CD4-positive, alpha-beta memory T cell (primary cell): ENCODE measurements at regions not wholly inside any gene's neighbourhood (a gene's known extent, or its start where the extent isn't known, plus 50 kb on each side); places are given as distances from the start of the nearest gene placed in this dataset.

Source experiments
- CTCF ChIA-PET: fragments of 350-600 bp; sonication (Branson Sonifier 250); formaldehyde crosslinking; loops from one replicate; lab custom pipeline; 2021; ENCODE audit warnings: inconsistent platforms; ENCODE audit not compliant: partially characterized antibody; lab: Charles Lee
- POLR2A ChIA-PET: fragments of 350-600 bp; sonication (Branson Sonifier 250); formaldehyde crosslinking; loops from one replicate; lab custom pipeline; 2021; ENCODE audit not compliant: partially characterized antibody; lab: Charles Lee
- DNase-seq, 5 donors: peaks; one replicate each; pipeline versions ENCODE4 v3.0.0 to v3.0.0-alpha.2; 2020 to 2022; ENCODE audit warnings: mixed read lengths in 1 of 5
- H3K27ac ChIP-seq: one replicate; pipeline ENCODE4 v1.7.0; 2013; ENCODE audit warnings: low read depth, low read length
- H3K27me3 ChIP-seq: 2 replicates; pipeline ENCODE4 v1.7.0; 2013; ENCODE audit warnings: mild to moderate bottlenecking, low read length, moderate library complexity; ENCODE audit not compliant: insufficient read depth
- H3K36me3 ChIP-seq: 2 replicates; pipeline ENCODE4 v1.7.0; 2013; ENCODE audit warnings: mild to moderate bottlenecking, low read length, moderate library complexity; ENCODE audit not compliant: insufficient read depth
- H3K4me1 ChIP-seq: 2 replicates; pipeline ENCODE4 v1.7.0; 2013; ENCODE audit warnings: mild to moderate bottlenecking, low read length, moderate library complexity; ENCODE audit not compliant: insufficient read depth
- H3K4me3 ChIP-seq, 2 donors: one replicate each; pipeline ENCODE4 v1.7.0; 2013; ENCODE audit warnings: low read length in 2 of 2, mild to moderate bottlenecking in 1 of 2
- H3K9me3 ChIP-seq, 2 donors: one replicate each; pipeline ENCODE4 v1.7.0; 2013; ENCODE audit warnings: low read length in 2 of 2, control low read depth in 1 of 2; ENCODE audit not compliant: control insufficient read depth in 1 of 2
- H3K27ac Mint-ChIP-seq, 7 donors: one replicate each; pipeline ENCODE4 v1.8.0; 2020 to 2021; ENCODE audit warnings: mixed read lengths in 7 of 7, mild to moderate bottlenecking in 6 of 7, inconsistent platforms in 3 of 7, moderate library complexity in 3 of 7
- H3K27me3 Mint-ChIP-seq, 2 donors: one replicate each; pipeline ENCODE4 v1.8.0; 2020 to 2021; ENCODE audit warnings: mixed read lengths in 2 of 2
- H3K36me3 Mint-ChIP-seq, 2 donors: one replicate each; pipeline ENCODE4 v1.8.0; 2020 to 2021; ENCODE audit warnings: mixed read lengths in 2 of 2, inconsistent platforms in 1 of 2, mild to moderate bottlenecking in 1 of 2
- H3K4me1 Mint-ChIP-seq, 4 donors: one replicate each; pipeline ENCODE4 v1.8.0; 2020 to 2021; ENCODE audit warnings: mixed read lengths in 4 of 4, mild to moderate bottlenecking in 1 of 4
- H3K4me3 Mint-ChIP-seq, 8 donors: one replicate each; pipeline ENCODE4 v1.8.0; 2020 to 2021; ENCODE audit warnings: mixed read lengths in 8 of 8, mild to moderate bottlenecking in 7 of 8, moderate library complexity in 6 of 8, inconsistent platforms in 3 of 8
- H3K9me3 Mint-ChIP-seq, 8 donors: one replicate each; pipeline ENCODE4 v1.8.0; 2020 to 2021; ENCODE audit warnings: mixed read lengths in 8 of 8, mild to moderate bottlenecking in 5 of 8, inconsistent platforms in 3 of 8, moderate library complexity in 1 of 8
- intact Hi-C: fragments of 100-400 bp; cut with micrococcal nuclease; formaldehyde crosslinking; loops from one replicate; pipeline ENCODE4 v1.15.1; 2023

DNA sequence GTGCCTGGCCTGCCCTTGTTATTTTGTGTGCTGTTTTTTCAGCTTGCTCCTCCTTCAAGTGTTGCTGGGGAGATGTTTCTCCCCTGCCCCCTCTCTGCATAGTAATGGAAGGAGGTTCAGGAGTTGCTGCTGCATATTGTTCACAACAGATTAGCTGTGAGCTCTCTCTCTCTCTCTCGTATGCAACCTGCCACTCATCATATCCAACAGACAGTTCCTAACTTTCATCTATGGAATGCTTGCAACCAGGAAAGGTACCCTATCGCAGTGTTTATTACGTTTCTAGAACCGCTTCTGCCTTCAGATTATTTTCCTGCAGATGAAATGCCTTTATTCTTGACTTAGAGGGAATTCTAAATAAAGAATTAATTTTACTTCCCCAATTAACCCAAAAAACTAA lies 372.9 kb downstream of the RMST start:
- DNase-seq = no peak
- Mint-ChIP-seq H3K27me3 (no peaks in the 10 kb centered on the region), H3K27ac (peak overlapping the region in 1 of 7 donors; percentile 47), H3K4me1 (no peaks in the 10 kb centered on the region), H3K36me3 (no peaks in the 10 kb centered on the region), H3K9me3 (peaks cover 0 to 9% (median 0%) of the 10 kb centered on the region in 8 donors), H3K4me3 (no peak overlapping the region)
- no peaks in the 10 kb centered on the region for H3K4me1 ChIP-seq
- intact Hi-C loops = no loop called here
- ChIA-PET POLR2A (no interaction called here), CTCF (no interaction called here)
- no peak overlapping the region for H3K4me3 ChIP-seq
- H3K27me3 ChIP-seq = no peaks in the 10 kb centered on the region
- no peaks in the 10 kb centered on the region for H3K36me3 ChIP-seq
- no peak overlapping the region for H3K27ac ChIP-seq
- H3K9me3 ChIP-seq = no peaks in the 10 kb centered on the region

DNA sequence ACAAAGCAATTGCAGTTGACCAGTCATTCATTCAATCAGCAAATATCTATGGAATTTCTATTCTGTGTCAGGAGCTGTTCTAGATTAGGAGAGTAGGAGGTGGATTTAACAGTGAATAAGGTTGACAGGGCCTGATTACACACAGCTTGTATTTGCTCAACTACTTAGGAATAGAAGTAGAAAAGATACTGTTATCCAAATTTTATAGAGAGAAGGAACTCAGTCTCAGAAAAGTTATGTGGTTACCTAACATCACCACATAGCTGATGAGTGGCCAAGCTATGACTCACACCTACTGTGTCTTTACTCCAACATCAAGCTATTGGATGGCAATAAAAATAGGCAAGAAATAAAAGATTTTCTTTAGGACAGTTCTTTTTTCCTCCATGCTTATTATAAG lies 374.8 kb downstream of the RMST start:
- Mint-ChIP-seq H3K4me1 (no peaks in the 10 kb centered on the region), H3K9me3 (peaks cover 0 to 6% (median 0%) of the 10 kb centered on the region in 8 donors), H3K36me3 (no peaks in the 10 kb centered on the region), H3K4me3 (no peak overlapping the region), H3K27me3 (no peaks in the 10 kb centered on the region), H3K27ac (no peak overlapping the region)
- ChIA-PET CTCF (interaction anchor here (1.1 kb wide), 1 partner anchor 9 kb away, joined by 3 read pairs; no protein-coding TSS in a partner anchor), POLR2A (no interaction called here)
- no peak for DNase-seq
- H3K4me3 ChIP-seq = no peak overlapping the region
- no peaks in the 10 kb centered on the region for H3K27me3 ChIP-seq
- intact Hi-C loops = no loop called here
- no peaks in the 10 kb centered on the region for H3K36me3 ChIP-seq
- no peak overlapping the region for H3K27ac ChIP-seq
- H3K4me1 ChIP-seq = no peaks in the 10 kb centered on the region
- no peaks in the 10 kb centered on the region for H3K9me3 ChIP-seq

DNA sequence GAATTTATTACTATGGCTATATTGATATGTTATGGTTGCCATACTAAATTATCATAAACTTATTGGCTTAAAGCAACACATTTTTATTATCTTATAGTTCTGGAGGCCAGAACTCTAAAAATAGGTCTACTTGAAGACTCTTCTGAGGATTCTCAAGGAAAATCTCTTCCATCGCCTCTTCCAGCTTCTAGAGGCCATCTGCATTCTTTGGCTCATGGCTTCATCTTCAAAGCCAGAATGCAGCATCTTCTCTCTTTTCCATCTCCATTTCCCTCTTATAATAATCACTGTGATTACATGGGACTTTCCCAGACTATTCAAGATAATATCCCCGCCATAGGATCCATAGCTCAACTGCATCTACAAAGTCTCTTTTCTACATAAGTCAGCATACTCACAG lies 385.4 kb downstream of the RMST start:
- no peaks in the 10 kb centered on the region for H3K36me3 Mint-ChIP-seq
- H3K4me1 ChIP-seq = no peaks in the 10 kb centered on the region
- no peak overlapping the region for H3K4me3 ChIP-seq
- H3K27ac ChIP-seq = no peak overlapping the region
- no peak overlapping the region for H3K27ac Mint-ChIP-seq
- no peak for DNase-seq
- peaks cover 0 to 2% of the 10 kb centered on the region in 2 donors for H3K27me3 Mint-ChIP-seq
- H3K4me3 Mint-ChIP-seq = no peak overlapping the region
- POLR2A ChIA-PET = no interaction called here
- H3K9me3 Mint-ChIP-seq = peaks cover 0 to 12% (median 0%) of the 10 kb centered on the region in 8 donors
- no peaks in the 10 kb centered on the region for H3K9me3 ChIP-seq
- H3K27me3 ChIP-seq = no peaks in the 10 kb centered on the region
- intact Hi-C loops = no loop called here
- H3K36me3 ChIP-seq = no peaks in the 10 kb centered on the region
- CTCF ChIA-PET = no interaction called here
- no peaks in the 10 kb centered on the region for H3K4me1 Mint-ChIP-seq

DNA sequence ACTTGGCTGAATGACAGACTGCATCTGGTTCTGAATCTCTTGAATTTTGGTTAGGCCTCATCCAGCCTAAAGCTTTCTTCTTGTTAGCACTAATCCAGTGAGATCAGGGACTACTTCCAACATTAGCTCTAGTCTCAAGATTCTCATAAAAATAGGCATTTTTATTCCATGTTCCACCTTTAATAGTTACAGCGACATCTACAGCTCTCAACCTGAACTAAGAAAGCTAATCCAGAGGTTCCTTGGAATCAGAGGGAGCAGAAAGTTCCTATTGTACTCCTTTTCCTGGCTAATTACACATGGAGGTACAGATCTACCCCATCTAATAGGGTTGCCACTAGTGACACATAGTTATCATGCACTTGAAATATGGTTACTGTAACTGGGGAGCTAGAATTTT lies 391.9 kb downstream of the RMST start:
- CTCF ChIA-PET = no interaction called here
- H3K27me3 Mint-ChIP-seq = peaks cover 0 to 2% of the 10 kb centered on the region in 2 donors
- intact Hi-C loops = no loop called here

DNA sequence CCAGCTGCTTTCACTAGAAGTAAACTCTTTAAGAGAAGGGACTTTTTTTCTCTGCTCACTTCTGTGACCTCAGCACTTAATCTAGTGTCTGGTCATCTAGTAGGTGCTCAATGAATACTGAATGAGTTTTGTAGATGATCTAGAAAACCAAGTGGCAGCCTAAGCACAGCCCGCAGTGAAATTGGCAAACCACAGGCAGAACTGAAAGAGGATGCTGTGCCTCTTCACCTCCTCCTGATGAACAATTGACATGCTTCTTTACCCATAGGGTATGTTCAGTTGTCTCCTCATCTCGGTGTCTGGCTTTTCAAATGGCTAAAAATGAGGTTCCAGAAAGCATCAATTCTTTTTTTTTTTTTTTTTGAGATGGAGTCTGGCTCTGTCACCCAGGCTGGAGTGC lies 399.5 kb downstream of the RMST start:
- H3K4me1 ChIP-seq = no peaks in the 10 kb centered on the region
- POLR2A ChIA-PET = no interaction called here
- no peaks in the 10 kb centered on the region for H3K36me3 ChIP-seq
- intact Hi-C loops = no loop called here
- H3K9me3 Mint-ChIP-seq = peaks cover 0 to 11% (median 3%) of the 10 kb centered on the region in 8 donors
- no peak overlapping the region for H3K27ac ChIP-seq
- H3K27me3 ChIP-seq = no peaks in the 10 kb centered on the region
- no peaks in the 10 kb centered on the region for H3K9me3 ChIP-seq
- H3K4me3 ChIP-seq = no peak overlapping the region
- no peaks in the 10 kb centered on the region for H3K27me3 Mint-ChIP-seq
- H3K4me3 Mint-ChIP-seq = no peak overlapping the region
- H3K36me3 Mint-ChIP-seq = no peaks in the 10 kb centered on the region
- no peaks in the 10 kb centered on the region for H3K4me1 Mint-ChIP-seq
- CTCF ChIA-PET = no interaction called here
- no peak overlapping the region for H3K27ac Mint-ChIP-seq
- DNase-seq = no peak

More for the DNA sequence above, 391.9 kb downstream of the RMST start:
- Histone ChIP-seq H3K4me3 (no peak overlapping the region), H3K4me1 (no peaks in the 10 kb centered on the region), H3K9me3 (no peaks in the 10 kb centered on the region), H3K27ac (no peak overlapping the region), H3K27me3 (no peaks in the 10 kb centered on the region), H3K36me3 (no peaks in the 10 kb centered on the region)
- Mint-ChIP-seq H3K4me1 (no peaks in the 10 kb centered on the region), H3K4me3 (no peak overlapping the region), H3K36me3 (no peaks in the 10 kb centered on the region), H3K27ac (no peak overlapping the region), H3K9me3 (peaks cover 0 to 5% (median 0%) of the 10 kb centered on the region in 8 donors)
- no peak for DNase-seq
- POLR2A ChIA-PET = no interaction called here

DNA sequence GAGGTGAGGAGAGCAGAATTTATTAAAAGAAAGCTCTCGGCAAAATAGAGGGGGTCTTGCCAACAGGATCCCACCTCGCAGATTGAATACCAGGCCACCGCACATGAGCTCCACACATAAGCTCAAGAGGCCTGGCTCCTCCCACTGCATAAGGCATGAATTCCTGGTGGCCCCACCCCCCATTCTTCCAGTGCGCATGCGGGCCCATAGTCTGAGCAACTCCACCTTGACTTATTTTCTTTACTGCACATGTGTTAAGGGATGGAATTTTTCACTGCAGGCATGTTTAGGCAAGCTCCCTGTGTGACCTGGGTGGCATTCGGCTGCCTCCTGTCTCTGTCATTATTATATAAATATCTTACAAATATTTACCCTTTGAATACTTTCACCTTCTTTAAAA lies 412.5 kb downstream of the RMST start:
- peaks cover 0 to 13% (median 5%) of the 10 kb centered on the region in 8 donors for H3K9me3 Mint-ChIP-seq
- POLR2A ChIA-PET = no interaction called here
- no peaks in the 10 kb centered on the region for H3K4me1 Mint-ChIP-seq

DNA sequence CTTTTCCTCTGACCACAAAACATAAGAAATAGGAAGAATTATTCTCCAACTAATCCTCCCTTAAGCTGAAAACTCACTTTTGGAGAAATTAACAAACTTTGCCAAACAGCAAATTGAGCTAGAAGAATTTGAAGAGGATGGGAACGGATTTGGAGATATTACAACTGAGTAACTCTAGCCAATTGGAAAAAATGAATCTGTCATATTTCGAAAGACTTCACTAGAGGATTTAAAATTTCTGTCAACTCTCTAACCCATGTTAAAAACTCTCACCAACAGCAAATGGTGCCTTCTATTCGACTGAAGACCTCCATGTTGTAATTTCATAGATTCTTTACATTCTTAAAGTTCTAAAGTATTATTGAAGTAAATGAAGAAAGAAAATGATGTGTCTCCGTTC lies 414.2 kb downstream of the RMST start:
- intact Hi-C loops = no loop called here
- Mint-ChIP-seq H3K27me3 (no peaks in the 10 kb centered on the region), H3K36me3 (no peaks in the 10 kb centered on the region), H3K4me1 (no peaks in the 10 kb centered on the region), H3K9me3 (peaks cover 0 to 13% (median 5%) of the 10 kb centered on the region in 8 donors), H3K27ac (no peak overlapping the region), H3K4me3 (no peak overlapping the region)
- Histone ChIP-seq H3K27me3 (no peaks in the 10 kb centered on the region), H3K36me3 (no peaks in the 10 kb centered on the region), H3K4me1 (no peaks in the 10 kb centered on the region), H3K4me3 (no peak overlapping the region), H3K9me3 (no peaks in the 10 kb centered on the region), H3K27ac (no peak overlapping the region)
- DNase-seq = no peak
- CTCF ChIA-PET = no interaction called here
- POLR2A ChIA-PET = no interaction called here

More for the DNA sequence above, 412.5 kb downstream of the RMST start:
- H3K27me3 ChIP-seq = no peaks in the 10 kb centered on the region
- H3K4me3 ChIP-seq = no peak overlapping the region
- Mint-ChIP-seq H3K4me3 (no peak overlapping the region), H3K27ac (no peak overlapping the region), H3K36me3 (no peaks in the 10 kb centered on the region), H3K27me3 (no peaks in the 10 kb centered on the region)
- intact Hi-C loops = no loop called here
- no peaks in the 10 kb centered on the region for H3K4me1 ChIP-seq
- H3K9me3 ChIP-seq = no peaks in the 10 kb centered on the region
- H3K27ac ChIP-seq = no peak overlapping the region
- CTCF ChIA-PET = no interaction called here
- DNase-seq = no peak
- no peaks in the 10 kb centered on the region for H3K36me3 ChIP-seq

DNA sequence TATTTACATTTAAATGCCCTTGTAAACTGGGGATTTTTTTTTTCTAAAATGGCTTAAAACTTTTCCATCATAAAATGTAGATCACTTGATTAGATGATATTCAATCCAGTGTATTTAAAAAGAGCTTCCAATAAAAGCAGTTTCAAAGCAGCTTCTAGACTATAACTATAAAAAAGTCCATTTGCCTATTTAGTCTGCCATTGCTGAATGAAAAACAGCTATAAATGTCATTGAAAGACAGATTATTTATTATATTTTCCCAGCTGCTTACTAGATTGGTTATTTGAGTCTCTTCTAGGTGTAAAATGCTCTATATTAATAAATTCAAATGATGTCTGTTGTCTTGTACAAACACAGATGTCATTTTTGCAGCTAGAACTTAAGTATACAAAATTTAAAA lies 414.8 kb downstream of the RMST start:
- CTCF ChIA-PET = no interaction called here

More for the DNA sequence above, 414.8 kb downstream of the RMST start:
- Mint-ChIP-seq H3K4me1 (no peaks in the 10 kb centered on the region), H3K36me3 (no peaks in the 10 kb centered on the region), H3K9me3 (peaks cover 0 to 13% (median 5%) of the 10 kb centered on the region in 8 donors), H3K4me3 (no peak overlapping the region), H3K27me3 (no peaks in the 10 kb centered on the region), H3K27ac (no peak overlapping the region)
- DNase-seq = no peak
- Histone ChIP-seq H3K27me3 (no peaks in the 10 kb centered on the region), H3K27ac (no peak overlapping the region), H3K4me1 (no peaks in the 10 kb centered on the region), H3K9me3 (no peaks in the 10 kb centered on the region), H3K36me3 (no peaks in the 10 kb centered on the region), H3K4me3 (no peak overlapping the region)
- intact Hi-C loops = no loop called here
- POLR2A ChIA-PET = no interaction called here
